COLO668 (cell line): ENCODE measurements at regions not wholly inside any gene's neighbourhood (a gene's known extent, or its start where the extent isn't known, plus 50 kb on each side); places are given as distances from the start of the nearest gene placed in this dataset.
"Not testable (repeated sequence)": the region's sequence is repeated elsewhere in the genome, so short reads cannot be mapped to it uniquely, and the experiment has no call there.

Experiments
- DNase-seq: peaks from one replicate; lab custom pipeline; 2025; ENCODE audit not compliant: unreplicated experiment; lab: John Stamatoyannopoulos, UW

DNA sequence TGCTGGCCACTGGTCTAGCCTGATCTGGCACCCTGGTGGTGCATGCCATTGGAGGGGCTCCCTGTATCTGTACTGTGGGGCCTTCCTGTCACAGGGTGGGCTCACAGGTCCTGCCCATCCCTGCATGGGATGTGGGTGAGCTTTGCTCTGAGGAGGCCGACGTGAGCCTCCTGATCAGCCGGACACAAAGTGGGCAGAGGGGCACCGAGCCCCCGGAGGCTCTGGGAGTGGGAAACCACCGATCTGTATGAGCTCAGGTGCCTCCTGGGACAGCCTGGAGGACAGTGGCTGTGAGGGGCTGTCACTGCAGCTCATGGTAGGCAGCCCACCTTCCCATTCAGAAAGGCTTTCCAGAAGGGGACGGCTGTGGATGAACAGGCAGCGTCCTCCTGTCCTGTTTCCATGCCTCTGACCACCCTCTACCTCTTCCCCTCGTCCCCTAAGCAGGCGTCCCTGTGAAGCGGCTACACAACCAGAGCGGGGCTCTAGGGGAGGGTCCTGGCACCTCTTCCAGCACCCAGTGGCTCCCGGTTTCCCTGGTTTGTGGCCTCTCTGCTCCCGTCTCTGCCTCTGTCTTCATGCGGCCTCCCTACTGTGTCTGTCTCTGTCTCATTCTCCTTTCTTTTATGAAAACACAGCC is 112.5 kb upstream of the OTOS start:
- DNase-seq = no peak

DNA sequence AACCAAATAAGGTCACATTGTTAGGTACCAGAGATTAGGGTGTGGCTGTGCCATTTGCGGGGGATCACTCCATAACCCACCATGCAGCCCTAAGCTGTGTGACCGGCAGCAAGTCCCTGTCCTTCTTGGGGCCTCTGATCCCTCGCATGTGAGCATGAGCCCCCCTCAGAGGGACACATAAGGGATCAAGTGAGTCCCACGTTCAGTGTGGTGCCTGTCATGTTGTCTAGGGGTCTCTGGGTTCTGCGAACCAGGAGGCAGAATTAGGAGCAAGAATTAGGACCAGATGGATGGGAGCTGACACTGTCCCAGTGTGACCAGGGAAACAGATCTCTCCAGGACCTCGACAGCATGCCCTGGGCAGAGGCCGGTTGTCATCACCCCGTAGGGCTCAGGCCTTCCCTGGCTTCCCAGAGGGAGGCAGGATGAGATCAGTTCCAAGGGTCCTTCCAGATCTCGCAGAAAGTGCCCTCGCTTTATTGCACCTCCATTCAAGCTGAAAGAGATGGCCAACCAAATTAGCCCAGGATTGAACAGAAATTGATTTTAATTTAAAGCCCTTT is 113.2 kb upstream of the OTOS start:
- no peak for DNase-seq

DNA sequence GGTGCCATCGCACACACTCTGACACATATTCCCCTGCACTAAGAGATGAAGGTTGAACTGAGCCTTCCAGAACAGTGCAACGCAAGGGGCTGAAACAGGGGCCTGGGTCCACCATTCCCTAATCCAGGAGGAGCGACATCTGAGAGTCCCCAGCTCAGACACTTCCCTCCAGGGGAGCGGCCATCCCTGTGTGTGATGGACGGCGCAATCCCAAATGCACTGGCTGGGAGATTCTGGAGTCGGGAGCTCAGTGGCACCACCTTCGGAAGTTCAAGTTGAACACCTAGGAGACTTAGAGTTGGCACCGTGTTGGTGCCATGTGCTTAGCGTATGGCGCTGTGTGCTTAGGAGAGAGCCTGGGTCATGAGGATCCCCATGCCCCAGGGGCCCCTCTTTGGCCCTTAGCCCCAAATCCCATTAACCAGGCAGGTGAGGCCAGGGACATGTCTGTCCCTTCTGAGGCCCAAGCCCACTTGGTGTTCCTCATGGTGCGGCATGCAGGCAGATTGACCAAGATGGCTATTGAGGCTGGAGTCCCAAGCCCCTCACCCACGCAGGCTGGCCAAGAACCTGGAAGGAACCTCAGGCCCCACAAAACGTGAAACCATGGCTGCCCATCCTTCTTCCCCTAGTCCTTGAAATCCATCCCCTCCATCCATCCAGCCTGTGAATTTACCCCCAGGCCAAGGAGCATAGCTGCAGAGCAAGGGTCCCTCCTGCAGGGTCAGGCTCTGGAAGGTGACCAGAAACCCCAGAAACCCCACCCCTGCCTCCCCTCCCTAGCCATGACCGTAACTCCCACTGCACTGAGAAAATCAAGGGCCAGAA is 114.1 kb upstream of the OTOS start:
- DNase-seq = no peak

DNA sequence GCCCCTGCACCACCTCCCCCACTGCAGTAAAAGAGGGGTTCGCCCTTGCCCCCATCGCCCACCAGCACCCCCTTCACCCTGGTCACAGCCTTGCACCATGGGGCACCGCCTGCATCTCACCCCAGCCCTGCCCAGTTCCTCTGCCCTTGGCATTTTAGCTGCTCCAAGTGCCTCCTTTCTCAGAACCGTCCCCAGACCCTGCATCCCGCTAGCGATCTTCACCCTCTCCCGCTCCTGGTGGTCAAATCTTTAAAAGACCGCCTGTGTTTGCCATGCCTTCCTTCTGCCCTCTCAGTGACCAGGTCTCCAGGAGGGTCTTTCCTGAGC is 114.7 kb upstream of the OTOS start:
- no peak for DNase-seq

DNA sequence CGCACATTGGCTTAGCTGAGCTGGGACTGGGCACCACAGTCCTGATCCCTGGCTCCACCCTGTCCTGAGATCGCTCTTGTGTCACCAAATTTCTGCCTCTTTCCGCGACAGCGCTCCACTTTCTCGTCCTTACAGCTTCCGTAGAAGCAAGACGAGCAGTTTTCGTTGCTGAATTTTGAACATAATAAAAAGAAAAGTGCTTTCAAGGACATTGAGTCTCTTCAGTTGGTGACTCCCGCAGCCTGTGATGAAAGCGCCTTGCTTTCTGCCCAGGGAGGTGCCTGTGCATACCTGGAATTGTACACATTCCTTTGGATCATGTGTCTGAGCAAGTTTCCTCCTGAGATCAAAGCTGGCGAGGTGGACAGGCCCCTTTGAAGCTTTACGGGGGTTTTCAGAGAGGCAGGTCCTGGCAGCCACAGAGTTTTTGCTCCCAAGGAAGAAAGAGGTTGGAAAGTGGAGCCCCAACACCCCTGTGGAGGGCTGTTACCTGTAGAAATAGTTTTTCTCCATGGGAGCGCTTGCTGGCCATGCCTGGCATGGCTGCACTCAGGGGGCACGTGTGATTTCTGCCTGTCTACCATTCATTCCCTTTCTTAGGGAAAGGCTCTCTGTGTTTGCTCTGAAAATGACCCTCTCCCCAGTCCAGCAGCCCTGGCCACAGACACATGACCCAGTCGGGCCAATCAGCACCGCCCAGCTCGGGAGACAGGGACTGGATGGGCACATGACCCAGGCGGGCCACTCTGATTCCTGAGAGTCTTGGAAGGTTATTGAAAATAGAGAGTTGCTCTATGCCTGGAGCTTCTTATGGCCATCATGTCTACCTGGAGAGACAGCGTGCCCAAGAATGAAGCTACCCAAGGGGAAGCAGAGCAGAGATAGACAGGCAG is 115.6 kb upstream of the OTOS start:
- no peak for DNase-seq

DNA sequence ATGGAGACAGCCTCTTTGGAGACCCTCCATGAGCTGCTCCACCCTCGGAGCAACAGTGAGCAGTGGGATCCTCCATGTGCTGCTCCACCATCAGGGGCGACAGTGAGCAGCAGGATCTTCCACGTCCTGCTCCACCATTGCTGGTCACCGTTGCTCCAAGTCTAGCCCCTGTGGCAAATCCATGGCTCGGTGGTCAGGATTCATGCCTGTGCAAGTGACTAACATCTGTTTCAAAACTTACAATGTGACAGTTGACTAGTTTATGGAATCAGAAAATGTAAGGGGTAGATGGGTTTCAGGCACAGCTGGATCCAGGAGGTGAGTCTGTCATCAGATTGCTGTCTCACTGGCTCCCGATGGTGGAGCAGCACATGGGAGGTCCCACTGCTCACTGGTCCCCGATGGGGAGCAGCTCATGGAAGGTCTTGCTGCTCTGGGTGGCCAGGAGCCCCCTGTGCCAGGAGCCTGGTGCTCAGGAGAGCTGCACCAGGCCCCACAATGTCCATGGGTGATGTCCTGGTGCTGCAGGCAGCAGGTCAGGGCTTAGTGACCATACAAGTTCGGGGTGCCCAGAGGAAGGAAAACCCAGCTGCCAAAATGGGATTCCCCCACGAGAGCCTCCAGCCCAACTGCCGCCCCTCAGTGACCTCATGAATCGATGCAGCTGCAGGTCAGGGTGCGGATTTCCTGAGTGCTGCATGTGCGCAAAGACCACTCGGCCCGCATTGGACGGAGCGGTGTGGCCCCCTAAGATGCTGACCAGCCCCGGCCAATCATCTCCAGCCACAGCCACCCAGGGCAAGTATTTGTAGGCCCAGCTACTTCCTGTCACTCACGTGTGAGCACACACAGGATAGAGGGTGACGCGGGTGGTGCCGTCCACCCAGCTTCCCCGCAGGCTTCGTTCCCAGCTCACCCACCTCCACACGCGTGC is 116.5 kb upstream of the OTOS start:
- DNase-seq = no peak

DNA sequence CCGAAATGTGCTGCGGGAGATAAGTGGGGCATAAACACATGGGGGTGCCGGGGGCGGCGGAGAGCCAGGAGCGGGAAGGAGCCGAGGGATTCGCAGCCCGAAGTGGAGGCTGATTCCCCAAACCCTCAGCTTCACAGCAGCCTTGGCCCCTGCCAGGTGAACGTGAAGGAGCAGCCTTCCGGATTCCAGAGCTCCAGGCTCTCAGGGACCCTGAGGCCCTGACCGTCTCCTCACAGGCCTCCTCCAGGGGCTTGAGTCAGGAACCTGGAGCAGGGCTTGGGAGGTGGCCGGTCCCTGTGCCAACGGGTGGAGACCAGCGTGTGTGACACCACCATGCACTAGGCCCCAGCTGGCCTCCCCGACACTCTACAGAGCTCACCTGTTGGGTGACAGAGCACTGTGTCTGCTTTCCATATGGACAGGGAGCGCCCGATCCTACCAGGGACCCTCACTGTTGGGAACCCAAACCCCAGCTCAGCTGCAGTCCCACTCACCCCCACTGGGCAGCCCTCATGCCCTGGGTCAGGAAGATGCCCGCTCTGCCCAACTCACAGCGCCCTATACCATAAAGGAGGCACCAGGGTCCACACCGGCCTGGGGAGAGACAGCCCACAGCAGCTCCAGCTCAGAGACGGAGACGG is 117.6 kb upstream of the OTOS start:
- no peak for DNase-seq

DNA sequence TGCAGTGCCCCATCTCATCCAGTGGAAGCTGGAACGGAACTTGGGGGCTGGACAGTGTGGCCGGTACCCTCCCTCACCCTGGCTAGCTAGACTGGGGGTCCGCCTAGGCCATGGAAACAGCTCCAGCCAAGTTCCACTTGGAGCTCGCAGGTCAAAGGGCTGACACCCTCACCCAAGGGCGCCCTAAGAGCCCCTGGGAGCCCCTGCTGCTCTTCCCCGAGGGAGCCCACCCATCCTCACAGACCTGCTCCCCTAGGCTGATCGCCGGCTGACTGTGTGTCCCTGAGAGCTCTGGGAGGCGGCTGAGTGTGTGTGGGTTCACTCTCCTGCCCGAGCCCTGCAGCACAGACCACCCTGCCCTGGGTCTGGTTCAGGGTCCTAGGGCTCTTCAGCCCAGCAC is 118.2 kb upstream of the OTOS start:
- DNase-seq = no peak

DNA sequence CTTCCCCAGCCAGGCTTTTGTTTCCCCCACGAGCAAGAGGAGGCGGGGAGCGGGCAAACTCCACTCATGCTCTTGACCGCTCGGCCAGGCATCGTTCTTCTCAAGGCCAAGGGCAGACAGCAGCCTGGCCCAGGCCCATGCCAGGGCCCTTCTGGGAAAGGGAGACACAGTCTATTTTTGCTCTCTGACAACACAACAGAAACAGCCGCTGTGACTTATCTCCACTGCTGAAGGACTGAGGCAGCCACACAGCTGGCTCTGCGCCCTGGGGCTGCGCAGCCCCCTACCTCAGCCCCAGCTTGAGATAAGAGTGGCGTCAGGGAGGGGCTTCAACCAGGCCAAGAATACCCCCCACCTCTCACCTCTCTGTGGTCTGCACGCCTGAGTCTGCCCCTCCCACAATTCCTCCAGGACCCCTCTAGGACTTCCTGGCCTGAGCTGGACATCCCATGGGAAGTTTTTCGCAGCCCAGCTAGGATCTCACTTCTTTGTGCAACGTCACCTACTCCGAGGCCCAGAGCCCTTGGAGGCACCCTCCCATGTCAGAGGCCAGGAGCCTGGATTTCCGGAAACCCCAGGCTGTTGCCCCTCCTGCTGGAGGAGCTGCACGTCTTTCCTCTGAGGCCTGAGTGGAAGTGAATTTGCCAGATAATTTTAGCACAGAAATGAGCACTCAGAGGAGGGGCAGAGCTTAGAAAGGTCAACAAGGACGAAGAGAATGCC is 118.9 kb upstream of the OTOS start:
- DNase-seq = no peak

DNA sequence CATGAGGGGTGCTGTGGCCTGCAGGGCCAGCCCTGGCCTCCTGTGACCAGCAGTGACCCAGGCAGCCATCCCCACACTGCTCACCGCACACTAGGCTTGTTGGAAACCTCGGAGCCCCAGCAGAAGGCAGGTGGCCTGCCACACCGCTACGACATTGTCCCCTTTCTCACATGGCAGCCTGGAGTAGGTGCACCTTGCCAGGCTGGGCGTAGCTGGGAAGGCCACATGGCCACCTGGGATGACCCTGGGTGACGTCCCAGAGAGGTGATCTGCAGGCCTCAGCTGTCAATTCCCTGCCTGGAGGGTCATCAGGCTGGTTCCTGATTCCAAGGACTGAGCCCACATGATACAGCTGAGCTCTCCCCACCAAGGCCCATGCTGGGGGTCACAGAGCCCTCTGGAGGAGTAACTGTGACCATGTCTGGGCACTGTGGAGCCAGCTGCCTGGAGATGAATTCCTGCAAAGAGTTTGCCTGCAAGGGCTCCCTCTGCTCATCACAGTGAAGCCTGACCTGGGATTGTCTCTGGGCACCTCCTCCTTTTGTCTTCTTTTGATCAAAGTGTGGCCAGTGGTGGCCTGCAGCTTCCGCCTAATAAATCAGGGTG is 119.6 kb upstream of the OTOS start:
- no peak for DNase-seq

DNA sequence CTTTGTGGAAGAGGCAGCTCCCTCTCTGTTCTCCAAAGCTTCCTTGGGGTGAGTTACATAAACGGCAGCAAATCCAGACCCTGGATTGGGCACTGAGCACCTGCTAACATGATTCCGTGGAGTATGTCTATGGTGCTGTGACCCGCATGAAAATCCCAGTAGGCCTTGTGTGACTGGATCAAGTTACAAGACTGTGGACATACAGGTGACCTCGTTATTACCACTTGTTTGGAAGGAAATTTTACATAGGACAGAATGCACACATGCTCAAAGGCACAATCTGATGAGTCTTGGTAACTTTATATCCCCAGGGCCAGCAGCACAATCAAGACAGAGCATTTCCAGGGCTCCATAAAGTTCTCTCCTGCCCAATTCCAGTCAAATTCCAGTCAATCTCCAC is 120.2 kb upstream of the OTOS start:
- DNase-seq = no peak

DNA sequence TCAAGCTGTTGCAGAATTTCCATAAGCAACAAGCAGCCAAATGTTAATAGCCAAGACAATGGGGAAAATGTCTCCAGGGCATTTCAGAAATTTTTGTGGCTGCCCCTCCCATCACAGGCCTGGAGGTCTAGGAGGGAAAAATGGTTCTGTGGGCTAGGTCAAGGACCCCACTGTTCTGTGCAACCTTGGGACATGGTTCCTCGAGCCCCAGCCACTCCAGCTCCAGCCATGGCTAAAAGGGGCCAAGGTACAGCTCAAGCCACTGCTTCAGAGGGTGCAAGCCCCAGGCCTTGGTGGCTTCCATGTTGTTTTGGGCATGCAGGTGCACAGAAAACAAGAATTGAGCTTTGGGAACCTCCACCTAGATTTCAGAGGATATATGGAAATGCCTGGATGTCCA is 122.1 kb upstream of the OTOS start:
- not testable (repeated sequence) for DNase-seq

DNA sequence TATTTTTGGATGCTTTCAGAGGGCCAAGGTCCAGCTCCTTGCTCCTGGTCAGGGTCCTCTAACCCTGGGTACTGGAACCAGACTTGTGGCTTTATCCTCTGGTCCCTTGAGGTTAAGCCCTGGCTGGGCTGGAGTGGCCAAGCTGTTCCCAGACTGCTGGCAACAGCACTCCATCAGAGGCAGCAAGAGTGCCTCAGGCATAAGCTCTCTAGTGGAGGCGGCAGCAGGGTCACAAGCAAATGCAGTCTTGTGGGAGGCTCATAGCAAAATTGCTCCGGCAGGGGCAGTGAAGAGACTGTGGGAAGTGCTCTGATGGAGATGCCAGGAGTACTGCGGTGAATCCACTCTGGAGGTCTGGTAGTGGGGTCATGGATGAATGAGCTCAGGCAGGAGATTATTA is 128.9 kb upstream of the OTOS start:
- DNase-seq = no peak

DNA sequence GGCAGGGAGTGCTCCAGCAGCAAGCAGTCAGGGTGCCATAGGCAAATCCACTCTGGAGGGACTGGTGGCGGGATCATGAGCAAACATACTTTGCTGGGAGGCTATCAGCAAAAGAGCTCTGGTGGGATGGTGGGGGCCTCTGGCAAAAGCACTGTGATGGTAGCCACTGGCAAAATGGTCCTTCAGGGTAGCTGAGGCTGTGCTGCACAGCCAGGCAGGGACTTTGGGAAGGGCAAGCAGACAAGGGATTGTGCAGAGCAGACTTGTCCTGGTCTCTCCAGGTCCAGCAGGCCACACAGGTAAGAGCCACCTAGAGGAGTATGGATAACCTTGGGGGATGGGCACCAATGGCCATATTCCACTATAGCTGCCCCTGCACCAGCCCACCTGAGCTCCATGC is 129.4 kb upstream of the OTOS start:
- no peak for DNase-seq

DNA sequence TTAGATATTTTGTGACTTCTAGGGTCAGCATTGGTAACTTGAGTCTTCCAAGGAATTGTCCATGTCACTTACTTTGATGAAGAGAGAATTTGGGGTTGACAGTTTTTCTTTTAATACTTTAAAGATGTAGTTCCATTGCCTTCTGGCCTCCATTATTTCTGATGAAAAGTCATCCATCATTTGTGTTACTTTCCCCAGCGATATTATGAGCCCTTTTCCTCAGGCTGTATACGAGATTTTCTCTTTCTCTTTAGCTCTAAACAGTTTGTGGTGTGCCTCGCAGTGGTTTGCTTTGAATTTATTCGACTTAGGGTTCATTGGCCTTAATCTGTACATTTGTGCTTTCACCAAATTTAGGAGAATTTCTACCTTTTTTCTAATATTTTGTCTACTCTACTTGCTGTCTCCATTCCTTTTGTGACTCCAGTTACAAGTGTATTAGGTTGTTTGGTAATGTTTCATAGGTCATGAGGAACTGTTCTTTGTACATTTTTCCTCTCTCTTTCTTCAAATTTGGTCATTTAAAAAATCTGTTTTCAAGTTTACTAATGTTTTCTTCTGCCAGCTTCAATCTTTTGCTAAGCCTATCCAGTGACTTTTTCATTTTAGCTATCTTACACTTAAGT is 131.4 kb upstream of the OTOS start:
- no peak for DNase-seq

DNA sequence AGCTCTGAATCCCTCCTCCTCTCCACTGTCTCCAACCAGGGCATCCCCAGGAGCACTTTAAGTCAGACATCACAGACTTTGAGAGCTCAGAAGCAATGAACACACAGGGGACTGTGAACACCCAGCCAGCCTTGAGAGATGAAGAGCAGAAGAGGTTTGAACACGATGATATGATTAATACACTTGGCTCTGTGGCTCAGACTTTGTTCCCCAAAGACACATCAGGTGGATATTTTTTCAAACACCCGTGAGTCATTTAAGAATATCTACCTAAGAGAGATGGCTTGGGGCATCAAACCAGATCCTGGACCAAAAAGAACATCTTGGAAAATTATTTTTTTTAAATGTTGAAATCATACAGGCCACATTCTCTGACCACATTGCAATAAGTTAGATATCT is 134.9 kb upstream of the OTOS start:
- DNase-seq = no peak

DNA sequence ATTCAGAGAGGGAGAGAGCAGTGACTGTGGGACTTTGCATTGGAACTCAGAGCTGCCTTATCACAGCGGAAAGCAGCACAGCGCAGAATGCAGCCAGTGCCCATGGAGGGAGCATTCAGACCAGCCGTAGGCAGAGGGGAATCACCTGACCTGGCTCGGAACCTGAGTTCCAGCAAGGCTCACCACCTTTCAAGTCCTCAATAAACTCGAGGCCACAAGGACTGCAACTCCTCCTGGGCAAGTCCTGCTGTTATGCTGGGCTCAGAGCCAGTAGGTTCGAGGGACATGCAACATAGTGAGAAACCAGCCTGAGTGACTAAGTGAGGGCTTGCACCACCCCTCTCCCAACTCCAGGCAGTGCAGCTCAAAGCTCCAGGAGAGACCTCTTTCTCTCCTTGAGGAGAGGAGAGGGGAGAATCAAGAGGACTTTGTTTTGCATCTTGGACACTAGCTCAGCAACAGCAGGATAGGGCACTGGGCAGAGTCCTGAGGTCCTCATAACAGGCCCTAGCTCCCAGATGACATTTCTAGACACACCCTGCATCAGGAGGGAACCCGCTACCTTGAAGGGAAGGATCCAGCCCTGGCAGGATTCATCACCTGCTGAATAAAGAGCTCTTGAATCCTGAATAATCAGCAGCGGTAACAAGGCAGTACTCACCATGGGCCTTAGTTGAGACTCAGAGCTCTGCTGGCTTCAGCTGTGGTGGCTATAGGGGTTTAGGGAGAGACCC is 136.8 kb upstream of the OTOS start:
- no peak for DNase-seq
